ENCODE measurements at regions not wholly inside any gene's neighbourhood (a gene's known extent, or its start where the extent isn't known, plus 50 kb on each side); places are given as distances from the start of the nearest gene placed in this dataset.

DNA sequence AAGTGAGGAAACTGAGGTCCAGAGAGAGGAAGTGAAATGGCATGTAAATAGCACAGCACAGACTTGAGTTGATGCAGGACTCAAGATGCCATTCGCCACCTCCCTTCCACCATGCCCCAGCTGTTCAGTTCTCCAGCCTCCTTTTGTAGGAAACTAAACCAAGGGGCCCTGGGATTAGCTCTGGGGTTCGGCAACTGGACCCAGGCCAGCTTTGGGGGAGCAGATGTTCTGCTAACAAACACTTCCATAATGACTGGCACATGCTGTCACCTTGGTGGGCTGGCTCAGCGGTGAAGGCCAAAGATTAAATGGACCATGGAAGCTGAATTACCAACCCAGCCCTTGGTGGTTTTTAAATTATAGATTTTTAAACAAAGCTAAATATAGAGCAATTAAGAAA lies 77.0 kb downstream of the IRX6 start:
- dilution Hi-C loops (cut with MboI; ENCODE audit: extremely low pct_ligation_motif_present, low sequenced_read_pairs): no loop called here
- no peak overlapping the region for H3K4me2 ChIP-seq (ENCODE audit: control insufficient read depth, extremely low read depth, insufficient read depth, low read depth, low read length)
- no peaks in the 10 kb centered on the region for H3K36me3 ChIP-seq (ENCODE audit: control insufficient read depth in 2 of 2, extremely low read depth in 1 of 2, insufficient read depth in 2 of 2, low read length in 2 of 2)
- H3K4me1 ChIP-seq (ENCODE audit: control insufficient read depth, extremely low read depth, insufficient read depth, low read length): no peaks in the 10 kb centered on the region
- no peak overlapping the region for H2AFZ ChIP-seq (ENCODE audit: control insufficient read depth, low read length)
- FAIRE-seq (no peak), DNase-seq (ENCODE audit: low read depth, low spot score) (no peak)
- H3K9ac ChIP-seq (ENCODE audit: control insufficient read depth, extremely low read depth, insufficient read depth, low read length): no peak overlapping the region
- H3K4me3 ChIP-seq (ENCODE audit: control insufficient read depth in 2 of 3, extremely low read depth in 1 of 3, insufficient read depth in 2 of 3, low read depth in 1 of 3, low read length in 3 of 3): no peak overlapping the region
- H4K20me1 ChIP-seq (ENCODE audit: control insufficient read depth, extremely low read depth, insufficient read depth, low read length): no peaks in the 10 kb centered on the region
- no peaks in the 10 kb centered on the region for H3K9me3 ChIP-seq (ENCODE audit: control insufficient read depth, low read depth, low read length)
- no peaks in the 10 kb centered on the region for H3K79me2 ChIP-seq (ENCODE audit: control insufficient read depth, insufficient read depth, low read length)
- no peaks in the 10 kb centered on the region for H3K9me1 ChIP-seq (ENCODE audit: control insufficient read depth, extremely low read depth, insufficient read depth, low read length)
- no peak for TF ChIP-seq EZH2 (IDR thresholded peaks at IDR 0.05; ENCODE audit: low read length)
- TF ChIP-seq, protein P1, sequence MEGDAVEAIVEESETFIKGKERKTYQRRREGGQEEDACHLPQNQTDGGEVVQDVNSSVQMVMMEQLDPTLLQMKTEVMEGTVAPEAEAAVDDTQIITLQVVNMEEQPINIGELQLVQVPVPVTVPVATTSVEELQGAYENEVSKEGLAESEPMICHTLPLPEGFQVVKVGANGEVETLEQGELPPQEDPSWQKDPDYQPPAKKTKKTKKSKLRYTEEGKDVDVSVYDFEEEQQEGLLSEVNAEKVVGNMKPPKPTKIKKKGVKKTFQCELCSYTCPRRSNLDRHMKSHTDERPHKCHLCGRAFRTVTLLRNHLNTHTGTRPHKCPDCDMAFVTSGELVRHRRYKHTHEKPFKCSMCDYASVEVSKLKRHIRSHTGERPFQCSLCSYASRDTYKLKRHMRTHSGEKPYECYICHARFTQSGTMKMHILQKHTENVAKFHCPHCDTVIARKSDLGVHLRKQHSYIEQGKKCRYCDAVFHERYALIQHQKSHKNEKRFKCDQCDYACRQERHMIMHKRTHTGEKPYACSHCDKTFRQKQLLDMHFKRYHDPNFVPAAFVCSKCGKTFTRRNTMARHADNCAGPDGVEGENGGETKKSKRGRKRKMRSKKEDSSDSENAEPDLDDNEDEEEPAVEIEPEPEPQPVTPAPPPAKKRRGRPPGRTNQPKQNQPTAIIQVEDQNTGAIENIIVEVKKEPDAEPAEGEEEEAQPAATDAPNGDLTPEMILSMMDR (optimal IDR thresholded peaks at IDR 0.05 in 1 of 3, IDR thresholded peaks at IDR 0.05 in 1 of 3, conservative IDR thresholded peaks at IDR 0.05 in 1 of 3; ENCODE audit: extremely low read depth in 1 of 3, insufficient read depth in 2 of 3, low read length in 3 of 3): no peak
- no peak overlapping the region for H3K27ac ChIP-seq (ENCODE audit: control insufficient read depth, insufficient read depth, low read length)
- no peaks in the 10 kb centered on the region for H3K27me3 ChIP-seq (ENCODE audit: control insufficient read depth, extremely low read depth, insufficient read depth, low read length)

DNA sequence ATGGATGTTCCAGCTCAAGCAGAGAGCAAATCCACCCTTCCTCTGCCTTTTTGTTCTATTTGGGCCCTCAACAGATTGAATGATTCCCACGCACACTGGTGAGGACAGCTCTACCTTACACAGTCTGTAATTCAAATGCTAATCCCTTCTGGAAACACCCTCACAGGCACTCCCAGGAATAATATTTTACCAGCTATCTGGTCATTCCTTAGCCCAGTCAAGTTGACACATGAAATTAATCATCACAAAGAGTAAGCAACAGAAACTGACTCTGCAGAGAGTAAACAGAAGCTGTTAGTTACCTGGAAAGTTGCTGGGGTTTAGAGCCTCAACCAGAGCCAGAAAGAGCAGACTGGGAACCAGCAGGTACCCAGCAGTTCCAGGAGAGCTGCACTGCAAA lies 75.5 kb upstream of the MMP2 start:
- Histone ChIP-seq H3K9me3 (ENCODE audit: control insufficient read depth, low read depth, low read length) (no peaks in the 10 kb centered on the region), H3K36me3 (ENCODE audit: control insufficient read depth in 2 of 2, extremely low read depth in 1 of 2, insufficient read depth in 2 of 2, low read length in 2 of 2) (no peaks in the 10 kb centered on the region), H3K27me3 (ENCODE audit: control insufficient read depth, extremely low read depth, insufficient read depth, low read length) (no peaks in the 10 kb centered on the region), H3K9ac (ENCODE audit: control insufficient read depth, extremely low read depth, insufficient read depth, low read length) (no peak overlapping the region), H3K4me3 (ENCODE audit: control insufficient read depth in 2 of 3, extremely low read depth in 1 of 3, insufficient read depth in 2 of 3, low read depth in 1 of 3, low read length in 3 of 3) (no peak overlapping the region), H3K4me2 (ENCODE audit: control insufficient read depth, extremely low read depth, insufficient read depth, low read depth, low read length) (no peak overlapping the region), H4K20me1 (ENCODE audit: control insufficient read depth, extremely low read depth, insufficient read depth, low read length) (no peaks in the 10 kb centered on the region), H2AFZ (ENCODE audit: control insufficient read depth, low read length) (no peak overlapping the region), H3K4me1 (ENCODE audit: control insufficient read depth, extremely low read depth, insufficient read depth, low read length) (no peaks in the 10 kb centered on the region), H3K9me1 (ENCODE audit: control insufficient read depth, extremely low read depth, insufficient read depth, low read length) (no peaks in the 10 kb centered on the region), H3K27ac (ENCODE audit: control insufficient read depth, insufficient read depth, low read length) (no peak overlapping the region), H3K79me2 (ENCODE audit: control insufficient read depth, insufficient read depth, low read length) (no peaks in the 10 kb centered on the region)
- TF ChIP-seq EZH2 (IDR thresholded peaks at IDR 0.05; ENCODE audit: low read length): no peak
- TF ChIP-seq, protein P1 (optimal IDR thresholded peaks at IDR 0.05 in 1 of 3, IDR thresholded peaks at IDR 0.05 in 1 of 3, conservative IDR thresholded peaks at IDR 0.05 in 1 of 3; ENCODE audit: extremely low read depth in 1 of 3, insufficient read depth in 2 of 3, low read length in 3 of 3): no peak
- dilution Hi-C loops (cut with MboI; ENCODE audit: extremely low pct_ligation_motif_present, low sequenced_read_pairs): no loop called here
- FAIRE-seq (no peak), DNase-seq (ENCODE audit: low read depth, low spot score) (no peak)
